Ectodermal cell (in vitro differentiated cells): ENCODE measurements at regions not wholly inside any gene's neighbourhood (a gene's known extent, or its start where the extent isn't known, plus 50 kb on each side); places are given as distances from the start of the nearest gene placed in this dataset.
A peak's percentile ranks its signal among the peaks of the same experiment; 100 is the strongest.

Experiments
- H3K27ac ChIP-seq: 2 replicates; pipeline ENCODE4 v1.7.0; 2013; ENCODE audit warnings: mild to moderate bottlenecking, low read depth, low read length; ENCODE audit not compliant: insufficient read depth, poor library complexity, severe bottlenecking
- H3K27me3 ChIP-seq: 2 replicates; pipeline ENCODE4 v1.7.0; 2013; ENCODE audit warnings: mild to moderate bottlenecking, low read length; ENCODE audit not compliant: insufficient read depth, control insufficient read depth, poor library complexity, severe bottlenecking
- H3K36me3 ChIP-seq: one replicate; pipeline ENCODE4 v1.7.0; 2013; ENCODE audit warnings: low read length; ENCODE audit not compliant: control insufficient read depth, insufficient read depth
- H3K4me1 ChIP-seq: one replicate; pipeline ENCODE4 v1.7.0; 2013; ENCODE audit warnings: low read length; ENCODE audit not compliant: control insufficient read depth, insufficient read depth
- H3K4me3 ChIP-seq: 2 replicates; pipeline ENCODE4 v1.7.0; 2013; ENCODE audit warnings: low read depth, low read length, control low read depth; ENCODE audit not compliant: insufficient read depth
- H3K9me3 ChIP-seq: 2 replicates; pipeline ENCODE4 v1.7.0; 2013; ENCODE audit warnings: mild to moderate bottlenecking, low read length, moderate library complexity; ENCODE audit not compliant: control insufficient read depth
- WGBS, 2 experiments: methylation state at CpG; one replicate each; pipeline ENCODE4 v1.1.7; 2013; ENCODE audit warnings: missing lambda C conversion rate in 2 of 2; 5-methylcytosine and 5-hydroxymethylcytosine counted together

GRCh38 chr11:19349340-19350025 is 108.7 kb upstream of the E2F8 start:
- Histone ChIP-seq H3K4me1 (peaks cover 22% of the 10 kb centered on the region), H3K9me3 (no peaks in the 10 kb centered on the region), H3K27me3 (peaks cover 36% of the 10 kb centered on the region), H3K36me3 (no peaks in the 10 kb centered on the region), H3K27ac (no peak overlapping the region), H3K4me3 (no peak overlapping the region)
- 80% methylated on average over 17 of the region's 17 CpGs for WGBS, 2 experiments

- Histone ChIP-seq H3K4me1 (peaks cover 22% of the 10 kb centered on the region), H3K9me3 (no peaks in the 10 kb centered on the region), H3K4me3 (no peak overlapping the region), H3K27ac (no peak overlapping the region), H3K36me3 (no peaks in the 10 kb centered on the region), H3K27me3 (peaks cover 52% of the 10 kb centered on the region)
- WGBS, 2 experiments = 61 to 71% methylated on average over 7 of the region's 7 CpGs
Measured at GRCh38 chr11:19347911-19348310, 107.2 kb upstream of the E2F8 start.

- H3K36me3 ChIP-seq = no peaks in the 10 kb centered on the region
- H3K9me3 ChIP-seq = no peaks in the 10 kb centered on the region
- H3K27me3 ChIP-seq = peaks cover 70% of the 10 kb centered on the region
- H3K27ac ChIP-seq = no peak overlapping the region
- peak overlapping the region; percentile 39 for H3K4me3 ChIP-seq
- H3K4me1 ChIP-seq = peaks cover 22% of the 10 kb centered on the region
- 5 to 6% methylated on average over 54 of the region's 54 CpGs for WGBS, 2 experiments
Measured at GRCh38 chr11:19345848-19346681, 105.3 kb upstream of the E2F8 start.

DNA sequence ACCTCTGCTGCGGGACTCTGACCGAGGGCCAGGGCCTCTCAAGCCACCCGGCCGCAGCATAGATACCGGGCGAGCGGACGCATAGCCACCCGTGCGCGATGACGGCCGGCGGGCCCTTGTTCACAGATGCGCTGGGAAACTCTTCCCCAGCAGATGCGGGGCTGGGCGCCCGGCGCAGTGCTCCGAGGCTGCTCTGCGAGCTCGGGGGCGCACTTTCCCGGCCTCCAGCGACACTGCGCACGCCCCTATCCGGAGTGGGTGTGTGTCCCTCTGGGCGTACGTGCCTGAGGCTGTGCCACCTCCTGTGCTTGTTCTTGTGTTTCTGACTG is 104.7 kb upstream of the E2F8 start:
- no peaks in the 10 kb centered on the region for H3K9me3 ChIP-seq
- peaks cover 76% of the 10 kb centered on the region for H3K27me3 ChIP-seq
- WGBS, 2 experiments = 1% methylated on average over 30 of the region's 30 CpGs
- H3K4me3 ChIP-seq = peak overlapping the region; percentile 39
- H3K27ac ChIP-seq = no peak overlapping the region
- H3K4me1 ChIP-seq = peaks cover 22% of the 10 kb centered on the region
- no peaks in the 10 kb centered on the region for H3K36me3 ChIP-seq

DNA sequence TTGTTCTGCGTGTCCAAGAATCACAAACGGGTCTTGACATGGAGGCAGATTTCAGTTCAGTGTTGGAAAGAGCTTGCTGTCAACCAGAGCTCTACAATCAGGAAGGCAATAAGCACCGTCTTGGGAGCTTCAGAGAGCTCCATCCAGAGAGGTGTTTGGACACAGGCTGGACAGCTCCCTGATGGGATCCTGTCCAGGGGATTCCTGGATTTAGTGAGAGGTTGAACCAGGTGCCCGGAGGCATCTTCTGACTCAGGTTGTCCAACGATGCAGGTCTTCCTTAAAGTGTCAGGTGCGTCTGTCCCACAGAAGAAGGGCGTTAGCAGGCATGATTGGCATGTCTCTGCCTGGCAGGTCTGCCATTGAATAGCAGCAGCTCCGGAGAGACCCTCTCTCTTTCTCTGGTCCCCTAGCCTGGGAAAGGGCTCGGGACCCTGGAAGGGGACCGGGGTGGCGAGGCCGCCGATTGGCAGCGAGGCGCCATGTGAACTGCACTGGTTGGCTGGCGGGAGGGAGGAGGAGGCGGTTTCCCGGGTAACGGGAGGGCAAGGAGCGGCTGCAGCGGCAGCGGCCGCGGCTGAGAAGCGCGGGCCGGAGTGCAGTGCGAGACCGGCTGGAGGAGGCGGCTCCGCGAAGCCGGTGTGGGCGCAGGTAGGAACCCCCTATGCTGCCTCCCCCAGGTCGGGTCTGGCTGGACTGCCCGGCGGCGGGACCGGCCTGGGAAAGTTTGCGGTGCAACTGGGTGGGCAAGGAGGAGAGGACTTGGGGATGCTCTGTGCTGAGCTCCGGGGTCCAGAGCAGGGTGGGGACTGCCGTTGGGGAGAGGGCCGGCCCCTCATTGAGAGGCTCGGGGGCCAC is 104.1 kb upstream of the E2F8 start:
- no peak overlapping the region for H3K27ac ChIP-seq
- 12 to 13% methylated on average over 44 of the region's 44 CpGs for WGBS, 2 experiments
- peaks cover 82% of the 10 kb centered on the region for H3K27me3 ChIP-seq
- peak overlapping the region; percentile 39 for H3K4me3 ChIP-seq
- no peaks in the 10 kb centered on the region for H3K9me3 ChIP-seq
- no peaks in the 10 kb centered on the region for H3K36me3 ChIP-seq
- peaks cover 22% of the 10 kb centered on the region for H3K4me1 ChIP-seq

DNA sequence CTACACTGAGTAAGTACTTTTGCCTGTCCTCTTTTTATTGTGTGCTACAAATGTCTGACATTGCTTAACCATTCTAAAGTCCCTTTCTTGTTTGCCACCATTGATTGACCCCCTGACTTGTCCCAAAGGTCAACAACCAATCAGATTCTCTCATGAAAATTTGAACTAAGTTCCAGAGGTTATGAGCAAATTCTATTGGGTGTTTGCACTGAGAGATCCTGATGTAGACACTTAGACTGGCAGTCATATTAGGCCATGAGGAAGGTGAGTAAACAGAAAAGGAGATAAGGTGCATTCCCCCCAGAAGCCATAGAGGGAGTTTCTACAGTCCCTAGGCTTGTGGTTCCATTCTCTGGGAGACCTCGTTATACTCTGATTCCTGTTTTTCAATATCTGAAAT is 101.3 kb upstream of the E2F8 start:
- peaks cover 94% of the 10 kb centered on the region for H3K27me3 ChIP-seq

GRCh38 chr11:19338375-19338774 is 97.6 kb upstream of the E2F8 start:
- peaks cover 57% of the 10 kb centered on the region for H3K27me3 ChIP-seq
- 79 to 80% methylated on average over 2 to 3 of the region's 3 CpGs for WGBS, 2 experiments

More for the DNA sequence above, 101.3 kb upstream of the E2F8 start:
- H3K4me1 ChIP-seq = peaks cover 14% of the 10 kb centered on the region
- H3K36me3 ChIP-seq = no peaks in the 10 kb centered on the region
- no peak overlapping the region for H3K27ac ChIP-seq
- no peaks in the 10 kb centered on the region for H3K9me3 ChIP-seq
- no peak overlapping the region for H3K4me3 ChIP-seq
- 86 to 88% methylated on average over 1 of the region's 1 CpG for WGBS, 2 experiments

DNA sequence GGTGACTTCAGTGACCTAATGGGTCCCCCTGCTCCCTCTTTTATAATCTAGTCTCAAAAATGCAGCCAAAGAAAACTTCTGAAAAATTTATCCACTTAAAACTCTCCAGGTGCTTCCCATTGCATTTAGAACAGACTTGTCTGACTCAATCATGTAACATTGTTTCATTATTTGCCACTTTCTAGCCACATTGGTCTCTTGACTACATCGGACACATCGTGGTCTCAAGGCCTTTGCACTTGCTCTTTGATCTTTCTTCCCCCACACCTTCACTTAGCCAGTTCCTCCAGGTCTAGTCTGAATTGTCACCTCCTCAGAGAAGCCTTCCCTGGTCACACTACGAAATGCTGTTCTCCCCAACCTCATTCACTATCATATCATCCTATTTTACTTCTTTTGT is 97.0 kb upstream of the E2F8 start:
- H3K27me3 ChIP-seq = peaks cover 51% of the 10 kb centered on the region
- no peaks in the 10 kb centered on the region for H3K9me3 ChIP-seq
- 84 to 88% methylated on average over 3 of the region's 3 CpGs for WGBS, 2 experiments
- no peak overlapping the region for H3K27ac ChIP-seq
- H3K4me3 ChIP-seq = no peak overlapping the region
- H3K4me1 ChIP-seq = peaks cover 7% of the 10 kb centered on the region
- no peaks in the 10 kb centered on the region for H3K36me3 ChIP-seq

More at GRCh38 chr11:19338375-19338774, 97.6 kb upstream of the E2F8 start:
- Histone ChIP-seq H3K4me3 (no peak overlapping the region), H3K36me3 (no peaks in the 10 kb centered on the region), H3K4me1 (peaks cover 7% of the 10 kb centered on the region), H3K9me3 (no peaks in the 10 kb centered on the region), H3K27ac (no peak overlapping the region)

DNA sequence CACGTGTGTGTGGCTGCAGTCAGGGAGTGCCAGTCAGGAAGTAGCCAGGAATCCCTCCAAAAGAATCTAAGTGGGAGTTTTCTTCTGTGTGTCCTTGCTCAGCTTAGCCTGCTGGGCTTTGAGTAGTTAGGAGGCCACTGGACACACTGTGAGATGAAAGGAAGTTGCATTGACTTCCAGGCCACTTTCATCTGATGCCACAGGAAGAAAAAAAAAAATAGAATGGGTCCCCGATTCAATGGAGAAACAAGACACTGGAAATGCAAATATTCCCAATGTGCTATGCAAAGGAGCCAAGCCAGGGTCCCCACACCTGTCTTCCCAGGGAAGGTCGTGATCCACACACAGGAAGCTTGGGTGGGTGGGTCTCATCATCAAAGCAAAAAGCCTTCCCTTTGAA is 95.6 kb upstream of the E2F8 start:
- H3K36me3 ChIP-seq = no peaks in the 10 kb centered on the region
- 59 to 69% methylated on average over 3 of the region's 3 CpGs for WGBS, 2 experiments
- H3K9me3 ChIP-seq = no peaks in the 10 kb centered on the region
- peaks cover 37% of the 10 kb centered on the region for H3K27me3 ChIP-seq
- H3K4me3 ChIP-seq = no peak overlapping the region
- no peak overlapping the region for H3K27ac ChIP-seq
- peaks cover 7% of the 10 kb centered on the region for H3K4me1 ChIP-seq

DNA sequence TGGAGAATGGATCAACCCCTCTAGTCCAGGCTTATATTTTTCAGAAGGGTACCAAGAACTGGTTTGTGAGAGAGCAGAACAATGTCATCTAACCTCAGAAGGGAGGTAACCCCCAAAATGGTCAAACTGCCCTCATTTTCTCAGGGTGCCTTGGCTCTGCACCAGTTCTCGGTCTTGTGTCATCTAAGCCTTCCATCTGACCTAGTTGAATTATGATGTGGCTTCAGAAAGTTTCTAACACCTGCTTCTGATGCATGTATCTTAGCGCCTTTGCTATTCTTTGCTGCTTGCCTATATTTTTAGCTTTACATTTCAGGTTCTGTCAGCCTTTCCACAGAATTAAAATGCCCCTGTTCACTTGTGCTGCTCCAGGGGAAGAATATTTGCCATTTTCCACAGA is 91.7 kb upstream of the E2F8 start:
- peaks cover 2% of the 10 kb centered on the region for H3K27me3 ChIP-seq

More for the DNA sequence above, 91.7 kb upstream of the E2F8 start:
- Histone ChIP-seq H3K4me3 (no peak overlapping the region), H3K9me3 (no peaks in the 10 kb centered on the region), H3K27ac (no peak overlapping the region), H3K4me1 (peaks cover 12% of the 10 kb centered on the region), H3K36me3 (no peaks in the 10 kb centered on the region)
- 96 to 100% methylated on average over 2 of the region's 2 CpGs for whole genome bisulfite sequencing, 2 experiments
